HG02642 (cell line): ENCODE measurements at regions not wholly inside any gene's neighbourhood (a gene's known extent, or its start where the extent isn't known, plus 50 kb on each side); places are given as distances from the start of the nearest gene placed in this dataset.

ENCODE experiments used
- ATAC-seq: cut with Tn5 transposase; IDR thresholded peaks from one replicate; pipeline ENCODE4 v1.9.1; 2021; ENCODE audit warnings: mild to moderate bottlenecking; ENCODE audit not compliant: unreplicated experiment, poor library complexity

GRCh38 chr9:81293651-81294050 is 395.7 kb downstream of the TLE1 start:
- ATAC-seq, result no peak

- no peak for ATAC-seq
Measured at GRCh38 chr9:81292056-81292805, 397.1 kb downstream of the TLE1 start.

- no peak for ATAC-seq
Measured at GRCh38 chr9:81289622-81290021, 399.7 kb downstream of the TLE1 start.

GRCh38 chr9:81268048-81268447 is 421.3 kb downstream of the TLE1 start:
- ATAC-seq, result no peak

GRCh38 chr9:81266674-81267073 is 422.7 kb downstream of the TLE1 start:
- ATAC-seq, result no peak

GRCh38 chr9:81266086-81266485 is 423.3 kb downstream of the TLE1 start:
- ATAC-seq, result no peak

GRCh38 chr9:81264516-81264915 is 424.8 kb downstream of the TLE1 start:
- no peak for ATAC-seq

- no peak for ATAC-seq
Measured at GRCh38 chr9:81259896-81260295, 429.5 kb downstream of the TLE1 start.

- no peak for ATAC-seq
Measured at GRCh38 chr9:81256368-81256767, 433.0 kb downstream of the TLE1 start.

GRCh38 chr9:81250606-81251005 is 438.7 kb downstream of the TLE1 start:
- no peak for ATAC-seq

GRCh38 chr9:81250041-81250440 is 439.3 kb downstream of the TLE1 start:
- ATAC-seq, result no peak

- no peak for ATAC-seq
Measured at GRCh38 chr9:81245254-81245956, 443.9 kb downstream of the TLE1 start.

GRCh38 chr9:81244631-81245030 is 444.7 kb downstream of the TLE1 start:
- no peak for ATAC-seq

- no peak for ATAC-seq
Measured at GRCh38 chr9:81242866-81243265, 446.5 kb downstream of the TLE1 start.

GRCh38 chr9:81239388-81239787 is 450.0 kb downstream of the TLE1 start:
- no peak for ATAC-seq

- no peak for ATAC-seq
Measured at GRCh38 chr9:81237565-81238231, 451.6 kb downstream of the TLE1 start.

GRCh38 chr9:81234924-81235610 is 454.3 kb downstream of the TLE1 start:
- no peak for ATAC-seq

GRCh38 chr9:81231011-81231410 is 458.3 kb downstream of the TLE1 start:
- no peak for ATAC-seq

- no peak for ATAC-seq
Measured at GRCh38 chr9:81227507-81228245, 461.7 kb downstream of the TLE1 start.

- no peak for ATAC-seq
Measured at GRCh38 chr9:81225596-81225995, 463.8 kb downstream of the TLE1 start.
